Stomach (tissue), 8 donors: ENCODE measurements at regions not wholly inside any gene's neighbourhood (a gene's known extent, or its start where the extent isn't known, plus 50 kb on each side); places are given as distances from the start of the nearest gene placed in this dataset.

ENCODE experiments used
- DNase-seq, 2 donors: peaks; one replicate each; pipeline versions ENCODE4 v3.0.0 to v3.0.0-alpha.2; 2013 to 2019
- H3K27ac ChIP-seq, 5 donors: fragments of 200-600 bp in 4 of 5; sonication (generic) in 4 of 5; one replicate each; pipeline ENCODE4 v1.5.1; 2013 to 2019; ENCODE audit warnings: mild to moderate bottlenecking in 1 of 5, moderate library complexity in 1 of 5
- H3K27me3 ChIP-seq, 3 donors: fragments of 200-600 bp; sonication (generic); one replicate each; pipeline ENCODE4 v1.5.1; 2017 to 2019; ENCODE audit warnings: mixed run types in 1 of 3
- H3K36me3 ChIP-seq, 4 donors: fragments of 200-600 bp; sonication (generic); 1 replicate in 3 of 4; 2 replicates in 1 of 4; pipeline ENCODE4 v1.5.1; 2016 to 2019
- H3K4me1 ChIP-seq, 4 donors: fragments of 200-600 bp; sonication (generic); one replicate each; pipeline ENCODE4 v1.5.1; 2016 to 2019
- H3K4me3 ChIP-seq, 4 donors: fragments of 200-600 bp; sonication (generic) in 3 of 4; one replicate each; pipeline ENCODE4 v1.5.1; 2016 to 2019; ENCODE audit warnings: mild to moderate bottlenecking in 1 of 4
- H3K9me3 ChIP-seq, 4 donors: fragments of 200-600 bp; sonication (generic); one replicate each; pipeline ENCODE4 v1.5.1; 2016 to 2019
- EP300 ChIP-seq: sonication (generic); formaldehyde crosslinking; IDR thresholded peaks from one replicate; pipeline ENCODE4 v1.6.1; 2017; ENCODE audit warnings: antibody characterized with exemption
- POLR2A ChIP-seq, 4 donors: fragments of 450-650 bp; IDR thresholded peaks; one replicate each; pipeline ENCODE4 v1.6.1; 2016; ENCODE audit warnings: antibody characterized with exemption in 4 of 4, control low read depth in 2 of 4, mild to moderate bottlenecking in 1 of 4, moderate library complexity in 1 of 4
- POLR2AphosphoS5 ChIP-seq, 3 donors: sonication (generic); formaldehyde crosslinking; IDR thresholded peaks; one replicate each; pipeline ENCODE4 v1.6.1; 2016; ENCODE audit warnings: antibody characterized with exemption in 3 of 3
- WGBS, 5 donors: extraction: QIAGEN DNeasy Blood & Tissue Kit in 3 of 5; methylation state at CpG; one replicate each; pipeline versions ENCODE4 v1.1.5 to v1.1.7; 2013 to 2018; 5-methylcytosine and 5-hydroxymethylcytosine counted together
- intact Hi-C: fragments of 100-400 bp; cut with DNase I; formaldehyde crosslinking; loops from one replicate; pipeline ENCODE4 v1.15.1; 2023; ENCODE audit warnings: low total_unique reads
- TF ChIP-seq, protein P1 (sequence below), 7 experiments: fragments of 450-650 bp in 4 of 7; fragments of 200-600 bp in 3 of 7; sonication (generic) in 3 of 7; IDR thresholded peaks; one replicate each; pipeline ENCODE4 v1.5.1; 2016 to 2019; ENCODE audit warnings: antibody characterized with exemption in 7 of 7, control low read depth in 2 of 7, mild to moderate bottlenecking in 1 of 7
- donor health status: healthy with polysubstance abuse.
- donor health status: Bipolar disorder and iron deficiency.
- donor health status: healthy.

DNA sequence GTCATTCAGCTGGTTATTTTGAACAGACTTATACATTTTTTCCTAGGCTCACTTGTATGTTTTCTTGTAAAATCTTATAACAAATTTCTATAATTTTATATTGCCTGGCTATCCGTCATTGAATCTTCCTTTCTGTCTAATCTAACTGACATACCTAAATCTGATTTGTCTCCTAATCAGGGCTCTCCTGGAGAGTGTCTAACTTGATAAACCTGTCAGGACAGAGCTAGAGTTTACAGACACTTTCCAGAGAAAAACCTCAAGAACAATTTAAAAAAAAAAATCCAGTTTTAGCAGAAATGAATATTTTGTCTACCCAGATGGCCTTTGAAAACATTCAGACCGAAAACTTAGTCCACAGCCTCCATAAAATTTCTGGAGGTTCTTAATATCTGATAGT, 1305.8 kb downstream of the ROBO1 start:
- intact Hi-C loops = no loop called here
- Histone ChIP-seq H3K9me3 (peaks cover 0 to 26% (median 7%) of the 10 kb centered on the region in 4 donors), H3K27ac (no peak overlapping the region), H3K4me3 (no peak overlapping the region), H3K27me3 (no peaks in the 10 kb centered on the region), H3K36me3 (no peaks in the 10 kb centered on the region), H3K4me1 (no peaks in the 10 kb centered on the region)
- 0 to 88% (median 42%) methylated on average over 2 of the region's 2 CpGs for WGBS, 5 donors
- no peak for DNase-seq
- TF ChIP-seq POLR2AphosphoS5 (IDR thresholded peaks at IDR 0.05) (no peak), EP300 (no peak), POLR2A (IDR thresholded peaks at IDR 0.05) (no peak)
- TF ChIP-seq, protein P1, sequence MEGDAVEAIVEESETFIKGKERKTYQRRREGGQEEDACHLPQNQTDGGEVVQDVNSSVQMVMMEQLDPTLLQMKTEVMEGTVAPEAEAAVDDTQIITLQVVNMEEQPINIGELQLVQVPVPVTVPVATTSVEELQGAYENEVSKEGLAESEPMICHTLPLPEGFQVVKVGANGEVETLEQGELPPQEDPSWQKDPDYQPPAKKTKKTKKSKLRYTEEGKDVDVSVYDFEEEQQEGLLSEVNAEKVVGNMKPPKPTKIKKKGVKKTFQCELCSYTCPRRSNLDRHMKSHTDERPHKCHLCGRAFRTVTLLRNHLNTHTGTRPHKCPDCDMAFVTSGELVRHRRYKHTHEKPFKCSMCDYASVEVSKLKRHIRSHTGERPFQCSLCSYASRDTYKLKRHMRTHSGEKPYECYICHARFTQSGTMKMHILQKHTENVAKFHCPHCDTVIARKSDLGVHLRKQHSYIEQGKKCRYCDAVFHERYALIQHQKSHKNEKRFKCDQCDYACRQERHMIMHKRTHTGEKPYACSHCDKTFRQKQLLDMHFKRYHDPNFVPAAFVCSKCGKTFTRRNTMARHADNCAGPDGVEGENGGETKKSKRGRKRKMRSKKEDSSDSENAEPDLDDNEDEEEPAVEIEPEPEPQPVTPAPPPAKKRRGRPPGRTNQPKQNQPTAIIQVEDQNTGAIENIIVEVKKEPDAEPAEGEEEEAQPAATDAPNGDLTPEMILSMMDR (IDR thresholded peaks at IDR 0.05) = no peak

DNA sequence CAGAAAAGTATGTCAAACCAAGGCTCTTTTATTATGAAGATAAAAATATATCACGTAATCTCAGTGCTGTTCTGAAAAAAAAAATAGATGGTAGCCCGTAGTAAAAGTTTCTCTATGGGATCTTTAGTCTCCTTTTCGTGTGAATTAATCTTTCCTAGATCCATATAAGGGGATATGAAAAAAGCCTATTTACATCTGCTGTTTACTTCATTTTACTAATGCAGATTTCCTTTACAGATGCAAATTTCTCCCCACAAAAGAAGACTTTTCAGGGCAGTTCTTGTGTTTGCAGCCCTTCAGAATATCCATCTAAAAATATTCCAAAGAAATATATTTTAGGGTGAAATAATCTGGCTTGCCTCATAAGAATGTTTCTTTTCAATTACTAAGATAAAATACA, 1291.7 kb downstream of the ROBO1 start:
- 70 to 84% (median 80%) methylated on average over 3 of the region's 3 CpGs for WGBS, 5 donors
- no peaks in the 10 kb centered on the region for H3K4me1 ChIP-seq
- no peak overlapping the region for H3K27ac ChIP-seq
- no peak for DNase-seq
- H3K9me3 ChIP-seq = peaks cover 0 to 16% (median 14%) of the 10 kb centered on the region in 4 donors
- H3K4me3 ChIP-seq = no peak overlapping the region
- intact Hi-C loops = no loop called here
- no peaks in the 10 kb centered on the region for H3K36me3 ChIP-seq
- no peak for TF ChIP-seq POLR2AphosphoS5 (IDR thresholded peaks at IDR 0.05)
- TF ChIP-seq, protein P1 (IDR thresholded peaks at IDR 0.05) = no peak
- no peak for TF ChIP-seq EP300
- no peak for TF ChIP-seq POLR2A (IDR thresholded peaks at IDR 0.05)
- no peaks in the 10 kb centered on the region for H3K27me3 ChIP-seq

DNA sequence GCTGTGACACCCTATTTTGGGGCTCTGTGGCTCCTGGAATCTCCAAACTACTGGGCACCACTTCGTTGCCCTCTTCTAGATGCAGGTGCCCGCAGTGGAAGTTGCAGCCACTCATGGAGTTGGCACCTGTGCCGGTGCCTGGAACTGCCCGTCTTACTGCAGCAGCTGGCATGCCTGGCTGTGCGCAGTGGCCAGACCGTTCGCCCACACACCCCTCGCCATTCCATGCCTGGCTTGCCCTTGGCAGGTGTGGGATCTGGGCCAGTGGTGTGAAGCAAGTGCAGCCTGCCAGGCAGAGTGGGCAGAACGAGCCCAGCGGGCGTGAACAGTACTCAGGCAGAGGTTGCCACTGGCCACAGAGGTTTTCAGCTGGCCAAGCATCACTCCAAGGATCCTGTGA, 1286.7 kb downstream of the ROBO1 start:
- Histone ChIP-seq H3K4me3 (no peak overlapping the region), H3K27me3 (no peaks in the 10 kb centered on the region), H3K36me3 (no peaks in the 10 kb centered on the region), H3K4me1 (no peaks in the 10 kb centered on the region), H3K9me3 (peaks cover 0 to under 1% (median 0%) of the 10 kb centered on the region in 4 donors), H3K27ac (no peak overlapping the region)
- DNase-seq = no peak
- intact Hi-C loops = no loop called here
- WGBS, 5 donors = 85 to 92% (median 89%) methylated on average over 8 to 11 of the region's 11 CpGs
- TF ChIP-seq POLR2AphosphoS5 (IDR thresholded peaks at IDR 0.05) (no peak), EP300 (no peak), POLR2A (IDR thresholded peaks at IDR 0.05) (no peak)
- TF ChIP-seq, protein P1 (IDR thresholded peaks at IDR 0.05) = no peak

DNA sequence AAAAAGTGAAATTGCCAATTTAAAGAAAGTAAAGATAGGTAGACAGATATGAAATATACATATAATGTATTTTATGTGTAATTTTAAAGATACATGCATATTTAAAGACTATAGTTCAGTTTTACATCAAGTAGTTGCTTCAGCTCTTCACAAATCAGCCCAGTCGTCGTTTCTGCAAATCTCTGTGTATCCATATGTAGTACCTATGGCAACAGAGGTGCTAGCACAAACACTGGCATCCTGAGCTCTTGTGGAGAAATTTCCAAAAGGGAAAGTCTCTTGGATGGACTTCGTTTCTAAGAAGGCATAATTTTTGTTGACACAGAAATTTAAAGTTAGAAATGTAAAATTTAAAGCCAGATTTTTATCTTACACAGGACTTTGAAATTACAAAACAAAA, 1284.7 kb downstream of the ROBO1 start:
- DNase-seq = no peak
- Histone ChIP-seq H3K27me3 (no peaks in the 10 kb centered on the region), H3K27ac (no peak overlapping the region), H3K9me3 (peaks cover 0 to 14% (median 5%) of the 10 kb centered on the region in 4 donors), H3K36me3 (no peaks in the 10 kb centered on the region), H3K4me3 (no peak overlapping the region), H3K4me1 (no peaks in the 10 kb centered on the region)
- intact Hi-C loops = no loop called here
- TF ChIP-seq EP300 (no peak), POLR2AphosphoS5 (IDR thresholded peaks at IDR 0.05) (no peak), POLR2A (IDR thresholded peaks at IDR 0.05) (no peak)
- TF ChIP-seq, protein P1 (IDR thresholded peaks at IDR 0.05) = no peak
- 34 to 40% (median 37%) methylated on average over 3 of the region's 3 CpGs for WGBS, 5 donors
